DMS53 (cell line): ENCODE measurements at regions not wholly inside any gene's neighbourhood (a gene's known extent, or its start where the extent isn't known, plus 50 kb on each side); places are given as distances from the start of the nearest gene placed in this dataset.

Experiments used
- DNase-seq: peaks from one replicate; lab custom pipeline; 2025; lab: John Stamatoyannopoulos, UW

DNA sequence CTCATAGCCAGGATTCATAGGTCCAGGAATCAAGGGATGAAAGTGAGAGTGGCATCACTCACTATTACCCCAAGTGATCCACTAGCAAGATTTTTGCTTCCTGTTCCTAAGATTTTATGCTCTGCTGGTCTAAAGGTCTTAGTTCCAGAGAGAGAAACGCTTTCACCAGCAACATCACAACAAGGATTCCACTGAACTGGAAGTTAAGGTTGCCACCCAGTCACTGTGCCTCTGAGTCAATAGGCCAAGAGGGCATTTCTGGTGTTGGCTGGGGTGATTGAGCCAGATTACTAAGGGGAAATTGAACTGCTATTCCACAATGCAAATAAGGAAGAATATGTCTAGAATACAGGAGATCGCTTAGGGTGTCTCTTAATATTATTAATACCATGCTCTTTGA, 142.5 kb upstream of the ARID2 start:
- no peak for DNase-seq

DNA sequence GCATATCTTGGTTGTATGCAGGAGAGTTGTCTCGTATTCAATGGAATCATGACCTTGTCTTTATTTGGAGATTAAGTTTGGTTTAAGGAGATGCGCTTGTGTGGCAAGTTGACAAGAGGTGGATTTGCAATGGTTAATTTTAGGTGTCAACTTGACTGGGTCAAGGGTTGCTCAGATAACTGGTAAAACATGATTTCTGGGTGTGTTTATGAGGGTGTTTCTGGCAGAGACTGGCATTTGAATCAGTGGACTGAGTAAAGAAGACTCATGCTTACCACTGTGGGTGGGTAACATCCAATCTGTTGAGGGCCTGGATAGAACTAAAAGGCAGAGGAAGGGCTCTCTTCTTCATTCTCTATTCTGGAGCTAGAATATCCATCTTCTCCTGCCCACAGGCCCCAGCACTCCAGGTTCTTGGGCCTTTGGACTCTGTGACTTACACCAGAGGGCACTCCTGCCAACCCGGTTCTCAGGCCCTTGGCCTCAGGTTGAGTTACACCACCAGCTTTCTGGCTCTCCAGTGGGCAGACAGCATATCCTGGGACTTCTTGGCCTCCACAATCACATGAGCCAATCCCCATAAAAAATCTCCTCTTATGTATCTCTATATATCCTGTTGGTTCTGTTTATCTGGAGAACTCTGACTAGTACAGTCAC, 141.5 kb upstream of the ARID2 start:
- peak; percentile 59 for DNase-seq

DNA sequence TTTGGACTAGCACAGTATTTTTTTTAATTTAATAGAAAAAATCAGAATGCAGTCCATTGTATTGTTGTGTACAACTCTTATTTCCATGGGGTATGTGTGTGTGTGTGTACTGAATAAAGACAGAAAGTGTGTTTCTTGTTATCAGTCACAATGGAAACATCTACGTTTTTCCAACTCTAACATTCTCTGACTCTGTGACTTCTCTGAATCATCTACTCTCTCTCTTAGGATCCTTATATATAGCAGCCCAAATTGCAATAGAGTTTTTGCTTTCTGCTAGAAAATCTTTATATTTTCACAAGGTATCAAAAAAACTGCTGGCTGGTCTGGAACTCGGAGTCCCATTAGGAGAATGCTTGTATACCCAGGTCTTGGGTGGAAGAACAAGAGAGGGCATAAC, 138.9 kb upstream of the ARID2 start:
- no peak for DNase-seq

DNA sequence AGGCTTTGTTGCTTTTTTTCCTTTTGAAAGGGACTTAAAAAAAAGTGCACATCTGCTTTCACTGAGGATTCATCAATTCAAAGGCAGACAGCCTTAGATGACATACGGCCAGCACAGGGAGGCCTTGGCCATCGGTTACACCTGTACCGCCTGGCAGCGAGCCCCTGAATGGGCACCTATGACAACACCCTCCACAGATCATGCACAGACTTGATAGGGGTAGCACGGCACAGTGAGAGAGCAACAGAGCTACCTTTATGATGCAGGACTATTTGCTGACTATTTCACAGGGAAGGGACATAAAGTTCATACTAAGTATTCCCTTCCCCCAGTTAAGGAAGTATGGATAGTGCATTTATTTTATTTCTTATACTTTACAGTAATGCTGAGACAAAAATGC, 137.9 kb upstream of the ARID2 start:
- DNase-seq = no peak

DNA sequence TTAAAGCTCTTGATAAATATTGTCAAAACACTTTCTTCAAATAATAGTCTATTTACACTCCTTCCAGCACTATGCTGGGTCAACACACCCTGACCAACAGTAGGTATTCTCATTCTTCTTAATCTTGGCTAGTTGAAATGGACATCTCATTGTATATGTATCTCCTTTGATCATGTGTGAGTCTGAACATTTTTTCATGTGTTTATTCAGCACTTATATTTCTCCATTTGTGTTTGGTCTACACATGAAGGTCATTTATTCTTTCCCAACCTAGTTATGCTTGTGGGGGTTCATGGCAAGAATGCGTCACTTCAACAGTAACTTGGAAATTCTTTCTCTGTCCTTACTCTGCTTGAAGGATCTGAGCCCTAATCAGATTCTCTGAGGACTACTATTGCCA, 133.1 kb upstream of the ARID2 start:
- peak; percentile 76 for DNase-seq

DNA sequence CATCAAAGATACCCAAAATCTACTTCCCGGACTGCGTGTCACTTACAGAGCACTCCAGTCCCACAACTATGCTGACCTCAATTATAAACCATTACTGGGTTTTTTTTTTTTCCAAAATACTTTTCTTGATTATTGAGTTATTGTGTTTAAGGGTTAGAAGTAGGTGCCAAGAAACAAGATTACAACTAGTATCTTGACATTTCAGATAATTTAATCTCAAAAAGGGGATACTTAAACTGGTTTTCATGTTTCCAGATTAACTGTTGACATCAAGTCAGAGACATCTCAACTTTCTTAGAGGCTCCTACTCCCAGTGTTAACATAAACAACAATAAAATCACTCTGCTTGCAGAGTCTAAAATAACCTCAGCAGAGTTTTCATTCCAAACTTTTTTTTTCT, 131.2 kb upstream of the ARID2 start:
- DNase-seq = no peak

DNA sequence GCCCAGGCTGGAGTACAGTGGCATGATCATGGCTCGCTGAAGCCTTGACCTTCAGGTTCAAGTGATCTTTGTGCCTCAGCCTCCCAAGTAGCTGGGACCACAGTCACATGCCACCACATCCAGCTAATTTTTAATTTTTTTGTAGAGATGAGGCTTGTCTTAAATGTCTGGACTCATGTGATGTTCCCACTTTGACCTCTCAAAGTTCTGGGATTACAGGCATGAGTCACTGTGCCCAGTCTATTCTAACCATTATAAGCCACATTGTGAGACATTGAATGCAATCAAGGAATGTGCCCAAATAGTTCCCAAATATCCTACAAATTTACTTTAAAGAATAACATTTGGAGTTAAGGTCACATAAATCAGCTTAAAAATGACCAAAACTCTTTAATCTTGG, 130.7 kb upstream of the ARID2 start:
- DNase-seq = no peak

DNA sequence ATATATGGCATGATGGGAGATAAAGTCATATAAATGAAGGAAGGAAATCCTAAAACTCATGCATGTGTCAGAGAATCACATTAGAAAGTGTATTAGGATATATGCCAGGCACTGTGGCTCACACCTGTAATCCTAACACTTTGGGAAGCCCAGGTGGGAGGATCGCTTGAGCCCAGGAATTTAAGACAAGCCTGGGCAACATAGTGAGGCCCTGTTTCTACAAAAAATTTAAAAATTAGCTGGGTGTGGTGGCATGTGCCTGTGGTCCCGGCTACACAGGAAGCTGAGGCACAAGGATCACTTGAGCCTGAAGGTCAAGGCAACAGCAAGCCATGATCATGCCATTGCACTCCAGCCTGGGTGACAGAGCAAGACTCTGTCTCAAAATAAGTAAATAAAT, 130.3 kb upstream of the ARID2 start:
- DNase-seq = no peak

DNA sequence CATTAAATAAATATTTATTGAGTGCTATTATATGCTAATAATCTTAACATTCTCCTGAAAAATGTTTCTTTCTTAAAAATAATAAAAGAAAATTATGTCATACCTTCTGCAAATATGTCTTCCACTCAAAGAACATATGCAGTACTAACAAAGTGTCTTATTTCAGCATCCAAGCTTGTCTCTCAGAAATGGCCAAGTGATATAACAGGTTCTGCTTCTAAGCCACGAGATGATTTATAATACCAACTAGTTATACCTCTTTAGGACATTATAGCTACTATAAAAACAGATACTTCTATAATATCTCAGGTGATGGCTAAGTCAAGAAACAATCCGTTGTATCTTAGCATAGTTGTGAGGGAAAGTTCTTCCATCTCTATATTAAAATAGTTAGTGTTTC, 128.1 kb upstream of the ARID2 start:
- peak; percentile 30 for DNase-seq

DNA sequence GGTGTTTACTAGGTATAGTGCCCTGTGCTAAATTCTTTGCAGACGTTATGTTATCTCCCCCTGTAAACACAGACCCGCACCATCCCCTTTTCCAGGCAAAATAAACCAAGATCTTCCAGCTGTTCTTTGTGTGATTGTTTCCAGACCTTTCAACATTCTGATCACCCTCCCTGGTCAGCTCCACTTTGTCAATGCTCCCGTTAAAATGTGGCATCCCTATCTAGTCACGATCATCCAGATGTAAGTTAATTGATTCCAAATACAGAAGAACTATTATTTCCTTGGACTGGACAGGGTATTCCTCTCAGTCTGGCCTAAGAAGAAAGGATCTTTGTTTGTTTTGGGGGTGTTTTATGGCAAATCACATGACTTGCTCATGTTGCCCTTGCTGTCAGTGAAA, 127.6 kb upstream of the ARID2 start:
- DNase-seq = no peak

DNA sequence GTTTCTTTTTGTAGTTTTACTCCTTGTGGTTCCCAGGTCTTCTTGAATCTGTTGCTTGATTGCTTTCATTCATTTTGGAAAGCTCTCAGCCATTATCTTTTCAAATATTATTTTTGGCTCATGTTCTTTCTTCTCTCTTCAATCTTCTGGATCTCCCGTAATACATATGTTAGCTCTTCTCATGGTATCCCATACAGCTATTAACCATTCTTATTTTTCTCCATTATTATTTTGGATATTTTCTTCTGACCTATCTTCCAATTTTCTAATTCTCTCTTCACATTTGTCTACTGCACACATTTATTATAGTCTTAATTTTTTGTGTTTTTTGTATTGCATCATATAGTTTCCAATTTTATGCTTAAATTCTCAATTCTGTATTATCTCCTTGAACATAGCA, 123.9 kb upstream of the ARID2 start:
- DNase-seq = no peak

DNA sequence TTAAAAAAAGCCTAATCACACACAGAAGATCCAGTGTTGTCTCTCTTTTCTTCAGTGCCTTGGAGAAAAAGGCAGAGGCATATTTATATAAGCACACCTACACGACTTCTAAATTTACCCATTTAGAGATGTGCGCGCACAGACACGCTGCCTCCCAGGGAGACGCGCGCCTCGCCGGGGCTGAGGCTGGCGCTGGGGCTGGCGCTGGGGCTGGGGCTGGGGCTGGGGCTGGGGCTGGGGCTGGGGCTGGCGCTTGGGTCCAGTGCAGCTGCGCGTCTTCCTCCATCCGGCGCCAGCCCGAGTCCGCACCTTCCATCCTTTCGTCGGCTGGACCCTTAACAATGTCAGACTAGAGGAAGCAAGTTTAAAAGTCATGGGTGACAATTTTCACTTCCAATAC, 118.4 kb upstream of the ARID2 start:
- DNase-seq = no peak

DNA sequence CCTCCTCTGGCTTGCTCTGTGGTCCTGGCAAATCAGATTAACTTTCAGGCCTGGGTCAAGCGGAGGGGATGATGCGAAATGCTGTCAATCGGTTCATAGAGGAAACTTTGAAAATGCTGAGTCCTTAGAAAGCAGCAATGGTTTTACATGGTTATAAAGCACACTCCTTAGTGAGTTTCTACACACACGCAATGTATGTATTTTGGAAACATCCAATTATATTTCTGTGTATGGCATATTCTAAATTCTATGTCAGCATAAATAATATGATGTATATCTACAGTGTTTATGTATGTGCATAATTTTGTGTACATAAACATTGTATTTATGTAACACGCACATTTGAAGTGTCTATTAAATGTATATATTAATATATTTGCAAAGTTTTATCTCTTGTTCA, 118.0 kb upstream of the ARID2 start:
- DNase-seq = no peak

DNA sequence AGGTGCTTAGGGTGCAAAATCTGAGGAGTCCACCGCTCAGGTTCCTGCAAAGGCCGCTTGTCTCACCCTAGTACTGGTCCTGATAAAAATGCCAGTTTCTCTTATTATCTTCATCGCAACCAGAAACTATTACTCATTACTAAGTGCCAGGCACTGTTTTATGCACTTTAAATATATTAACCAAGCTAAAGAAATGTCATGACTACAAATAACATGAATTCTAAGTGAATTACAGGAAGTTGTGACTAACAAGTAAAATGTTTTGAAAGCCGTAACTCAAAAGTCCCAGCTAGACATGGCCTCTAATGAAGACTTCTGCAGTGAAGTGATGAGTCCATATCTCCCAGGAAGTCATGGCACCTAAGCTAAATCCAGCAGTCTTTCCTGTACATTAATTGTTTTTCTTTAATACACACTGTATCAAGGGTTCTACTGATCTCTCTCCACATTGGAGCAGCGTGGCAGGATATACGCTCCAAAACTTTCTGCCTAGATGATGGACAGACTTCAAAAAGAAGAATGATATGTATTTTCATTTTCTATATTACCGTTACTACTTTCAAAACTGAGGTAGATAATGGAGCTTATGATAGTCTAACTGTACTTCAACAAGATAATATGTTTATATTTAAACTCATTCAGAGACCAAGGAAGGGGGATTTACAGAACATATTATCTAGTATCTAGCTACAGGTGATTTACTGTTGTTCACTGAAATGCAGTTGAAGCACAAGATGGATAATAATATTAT, 117.3 kb upstream of the ARID2 start:
- DNase-seq = no peak

DNA sequence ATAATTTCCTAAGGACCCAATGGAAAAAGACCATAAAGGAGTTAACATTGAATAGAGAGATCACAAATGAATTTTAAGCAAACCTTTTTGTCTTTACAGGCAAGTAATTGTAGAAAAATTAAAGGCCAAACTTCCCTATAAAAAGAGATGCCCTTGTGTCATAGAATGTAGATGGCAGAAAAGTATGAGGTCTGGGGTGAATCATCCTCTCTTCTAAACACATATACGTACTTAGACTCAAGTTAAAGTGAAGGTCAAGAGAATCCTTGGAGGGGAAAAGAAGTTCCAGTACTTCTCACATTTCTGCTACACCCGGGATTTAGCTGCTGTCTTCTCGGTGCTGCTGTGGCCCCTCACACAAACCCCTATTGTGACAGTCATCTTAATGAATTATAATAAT, 116.2 kb upstream of the ARID2 start:
- DNase-seq = peak; percentile 30

DNA sequence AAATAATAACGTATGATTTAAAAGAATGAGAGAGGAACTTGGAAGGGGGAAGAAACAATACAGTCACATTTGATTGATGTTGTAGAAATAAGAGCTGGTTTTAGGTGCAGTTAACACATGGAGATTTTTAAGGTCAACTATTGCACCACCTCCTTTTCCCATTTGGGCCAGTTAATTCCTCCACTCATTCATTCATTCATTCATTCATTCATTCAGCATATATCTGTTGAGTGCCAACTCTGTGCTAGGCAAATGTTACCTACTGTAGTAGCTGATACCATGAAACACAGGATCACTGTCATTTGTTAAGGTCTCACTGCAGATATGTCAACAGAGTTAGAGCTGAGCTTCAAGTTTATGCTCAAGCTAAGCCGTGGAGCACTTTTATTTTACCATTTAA, 115.7 kb upstream of the ARID2 start:
- no peak for DNase-seq

DNA sequence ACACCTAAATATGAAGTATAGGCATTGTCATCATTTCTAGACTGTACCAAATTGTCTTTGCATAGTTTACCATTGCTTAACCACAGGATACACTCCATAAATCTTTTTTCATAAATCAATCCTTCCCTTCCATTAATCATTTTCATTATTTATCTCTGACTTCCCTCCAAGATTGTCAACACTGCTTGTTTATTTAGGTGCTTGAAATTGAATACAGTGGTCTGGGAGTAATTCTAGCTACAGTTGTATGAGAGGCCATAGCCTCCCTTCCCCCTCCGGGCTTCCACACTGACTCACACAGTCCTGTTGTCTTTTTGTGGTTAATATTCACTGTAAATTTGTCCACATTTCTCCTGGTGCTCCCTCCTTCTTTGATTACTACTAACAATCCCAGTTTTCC, 114.2 kb upstream of the ARID2 start:
- peak; percentile 85 for DNase-seq

DNA sequence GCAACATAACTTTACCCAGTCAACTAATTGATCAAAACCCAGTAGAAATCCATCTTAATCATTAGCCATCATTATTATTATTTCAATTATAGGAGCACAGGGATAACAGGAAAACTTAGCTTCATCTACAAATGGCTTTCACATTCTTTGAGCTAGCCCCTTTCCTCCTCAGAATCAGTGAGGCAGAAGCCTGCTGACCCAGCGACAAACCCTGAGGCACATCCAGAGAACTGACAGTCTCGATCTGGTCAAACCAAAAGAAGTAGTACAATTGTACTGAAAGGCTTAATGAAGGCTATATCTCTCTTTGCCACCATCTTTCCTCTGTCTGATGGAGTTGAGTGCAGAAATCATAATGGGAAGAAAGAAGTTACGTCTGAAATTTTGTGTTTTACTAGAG, 109.8 kb upstream of the ARID2 start:
- no peak for DNase-seq

DNA sequence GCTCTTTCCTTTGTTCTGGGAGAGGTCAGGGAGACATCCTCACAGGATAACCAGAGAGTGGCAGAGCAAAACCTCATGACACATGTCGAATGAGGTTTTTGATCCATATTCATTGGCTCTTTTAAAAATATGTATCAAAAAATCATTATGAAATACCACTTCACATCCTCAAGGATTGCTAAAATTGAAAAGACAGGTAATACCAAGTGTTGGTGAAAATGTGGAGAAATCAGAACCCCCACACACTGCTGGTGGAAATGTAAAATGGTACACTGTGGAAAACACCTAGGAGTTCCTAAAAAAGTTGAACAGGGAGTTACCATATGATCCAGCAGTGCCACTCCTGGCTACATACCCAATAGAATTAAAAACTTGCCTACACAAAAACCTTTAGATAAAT, 107.8 kb upstream of the ARID2 start:
- DNase-seq = no peak

DNA sequence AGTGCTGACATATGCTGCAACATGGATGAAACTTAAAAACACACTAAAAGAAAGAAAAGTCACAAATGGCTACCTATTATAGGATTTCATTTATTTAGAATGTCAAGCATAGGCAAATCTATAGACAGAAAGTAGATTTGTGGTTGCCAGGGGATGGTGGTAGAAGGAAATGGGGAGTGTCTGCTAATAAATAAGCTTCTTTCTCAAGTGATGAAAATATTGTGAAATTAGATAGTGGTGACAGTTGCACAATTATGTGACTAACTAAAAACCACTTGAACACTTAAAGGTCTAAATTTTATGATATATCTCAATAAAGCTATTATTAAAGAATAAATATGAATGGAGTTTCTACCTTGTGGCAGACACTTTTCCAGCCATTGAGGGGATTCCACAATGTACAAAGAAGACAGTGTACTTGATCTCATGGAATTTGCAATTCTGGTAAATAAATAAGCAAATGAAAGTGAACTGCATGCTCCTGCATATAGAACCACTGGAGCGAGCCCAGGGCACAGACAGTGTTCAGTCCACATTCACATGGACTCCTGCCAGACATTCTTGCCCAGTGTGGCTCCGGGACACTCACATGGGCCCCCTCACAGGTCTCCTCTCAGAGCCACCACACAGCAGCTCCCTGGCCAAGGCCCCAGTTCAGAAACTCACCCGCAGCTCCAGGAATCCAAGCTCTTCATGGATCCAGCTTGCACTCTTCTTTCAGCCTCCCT, 107.1 kb upstream of the ARID2 start:
- DNase-seq = no peak

DNA sequence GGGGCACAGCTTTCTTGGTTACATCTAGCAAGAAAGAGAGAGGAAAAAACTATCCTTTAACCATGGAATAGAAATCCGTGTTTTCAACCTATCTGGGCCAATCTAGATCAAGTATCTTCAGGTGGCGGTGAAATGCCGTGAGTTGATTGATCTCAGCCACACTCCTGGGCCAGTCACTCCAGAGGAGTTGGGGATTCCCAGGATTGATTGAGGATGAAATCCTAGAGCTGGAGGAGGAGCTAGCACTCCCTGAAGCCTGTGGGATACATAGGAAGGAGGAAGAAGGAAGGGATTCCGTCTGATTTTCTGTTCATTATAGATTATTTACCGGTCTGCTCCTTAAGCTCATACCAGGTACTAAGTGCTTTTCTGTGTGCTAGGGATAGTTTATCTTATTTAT, 106.3 kb upstream of the ARID2 start:
- DNase-seq = no peak

DNA sequence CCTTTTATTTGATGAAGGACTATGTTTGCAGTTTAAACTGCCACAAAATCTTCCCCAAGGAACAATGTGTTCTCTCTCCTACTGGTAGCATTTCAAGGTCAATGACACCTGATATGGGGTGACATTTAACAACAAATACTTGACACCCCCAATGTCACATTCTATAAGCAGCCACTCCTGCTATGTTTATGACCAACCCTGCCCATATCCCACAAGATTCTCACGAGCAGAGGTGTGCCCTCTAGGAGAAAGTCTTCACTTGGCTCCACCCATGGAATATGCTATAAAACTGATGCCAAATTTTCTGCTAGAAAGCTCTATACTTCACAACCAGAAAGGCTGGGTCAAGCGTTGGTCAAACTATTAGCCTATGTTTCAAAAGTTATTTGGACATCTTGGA, 105.6 kb upstream of the ARID2 start:
- no peak for DNase-seq

DNA sequence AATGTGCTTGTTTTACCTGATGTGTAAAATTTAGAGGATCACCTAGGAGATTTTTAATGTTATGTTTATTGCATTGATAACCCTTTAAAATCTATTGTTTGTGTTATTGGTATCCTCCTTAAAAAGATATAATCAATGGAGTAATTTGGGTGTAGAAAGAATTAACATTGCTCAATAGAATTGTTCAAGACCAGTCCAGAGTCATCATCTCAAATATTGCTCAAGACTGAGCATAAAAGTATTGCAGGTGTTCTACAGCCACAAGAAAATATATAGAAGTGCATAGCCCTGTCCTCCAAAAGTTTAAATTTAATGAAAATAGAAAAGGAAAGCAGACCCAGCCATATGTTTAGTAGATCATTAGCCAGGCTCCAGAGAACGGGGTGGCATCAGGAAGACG, 102.5 kb upstream of the ARID2 start:
- no peak for DNase-seq
